Stimulated activated CD4-positive, alpha-beta T cell treated with anti-CD3 and anti-CD28 coated beads, Interleukin-1b, Interleukin-23, amount 100 ng/mL, for 4 hours (primary cell): ENCODE measurements at regions not wholly inside any gene's neighbourhood (a gene's known extent, or its start where the extent isn't known, plus 50 kb on each side); places are given as distances from the start of the nearest gene placed in this dataset.

Experiments used
- DNase-seq, 2 donors: peaks; one replicate each; pipeline ENCODE4 v3.0.0-alpha.2; 2020; ENCODE audit warnings: low read depth in 2 of 2

DNA sequence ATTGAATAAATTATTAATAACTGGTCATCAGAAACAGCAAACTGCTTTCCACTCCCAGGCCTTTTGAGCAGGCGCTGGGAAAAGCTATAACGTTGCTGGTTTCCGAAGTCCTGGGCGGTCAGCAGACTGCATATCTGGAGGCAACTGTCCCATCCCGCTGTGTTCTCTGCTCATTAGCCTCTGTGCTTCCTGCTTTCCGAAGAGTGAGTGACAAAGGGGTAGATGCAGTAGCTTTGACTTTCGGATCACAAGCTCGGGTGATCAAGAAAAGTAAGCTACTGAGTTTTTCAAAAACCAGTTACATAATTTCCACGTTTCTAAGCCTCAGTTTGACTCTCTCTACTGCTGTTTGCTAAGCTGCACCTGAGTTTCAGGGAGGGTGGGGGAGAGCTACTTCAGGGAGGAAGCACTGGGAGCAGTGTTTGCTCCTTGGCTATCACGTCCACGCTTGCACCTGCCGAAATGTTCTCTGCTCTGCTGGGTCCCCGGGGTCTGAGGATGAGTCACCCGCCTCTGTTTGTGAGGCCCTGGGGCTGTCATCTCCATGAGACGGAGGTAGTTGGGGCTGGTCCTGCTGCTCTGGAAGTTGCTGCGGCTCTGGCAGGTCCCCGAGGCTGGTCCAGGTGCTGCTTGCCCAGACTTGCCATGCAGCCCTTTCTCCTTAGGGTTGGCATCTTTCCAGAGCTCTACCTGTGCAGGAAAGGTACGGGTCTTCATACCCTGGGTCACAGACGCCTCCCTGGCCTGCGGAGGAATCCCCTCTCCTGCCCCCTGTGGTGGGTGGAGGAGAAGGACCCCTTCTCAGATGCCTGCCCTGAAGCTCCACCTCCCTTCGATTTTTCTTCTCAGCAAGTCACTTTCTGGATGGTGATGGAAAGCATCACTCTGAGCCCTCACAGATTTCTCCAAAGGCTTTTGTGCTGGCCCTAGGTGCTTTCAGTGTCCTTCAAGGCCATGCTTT is 220.0 kb downstream of the QKI start:
- DNase-seq = no peak

DNA sequence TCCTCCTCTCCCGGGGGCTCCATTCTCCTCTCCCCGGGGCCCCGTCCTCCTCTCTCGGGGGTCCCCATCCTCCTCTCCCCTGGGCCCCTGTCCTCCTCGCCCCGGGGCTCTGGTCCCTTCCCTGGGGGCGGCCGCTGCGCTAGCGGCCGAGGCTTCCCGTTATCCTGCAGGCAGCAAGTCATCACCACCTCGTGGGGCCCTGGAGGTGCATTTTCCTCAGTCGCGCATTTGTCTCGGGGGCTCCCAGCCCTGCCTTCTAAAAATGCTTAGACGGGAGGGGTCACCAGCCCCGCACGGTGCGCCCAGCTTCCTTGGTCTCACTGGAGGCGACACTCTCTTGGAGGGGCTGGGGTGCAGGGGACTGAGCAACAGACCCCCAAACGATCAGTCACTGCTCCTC is 216.5 kb downstream of the QKI start:
- no peak for DNase-seq

DNA sequence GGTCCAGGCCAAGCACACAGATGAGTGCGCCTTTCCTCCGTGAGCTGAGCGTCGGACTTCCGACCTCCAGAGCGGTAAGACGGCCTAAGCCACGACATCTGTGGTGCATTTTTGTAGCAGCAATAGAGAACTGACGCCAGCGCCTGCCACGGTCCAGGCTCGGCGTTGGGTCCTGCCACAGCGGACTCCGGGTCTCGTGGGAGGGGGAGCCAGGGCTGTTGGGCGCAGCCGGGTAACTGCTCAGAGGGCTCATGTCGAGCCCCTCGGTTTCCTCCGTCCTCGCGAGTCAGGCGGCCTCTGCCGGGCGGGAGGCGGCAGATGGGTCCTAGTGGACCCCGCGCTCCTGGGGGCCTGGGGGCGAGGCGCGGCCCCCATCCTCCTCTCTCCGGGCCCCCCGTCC is 216.1 kb downstream of the QKI start:
- no peak for DNase-seq

DNA sequence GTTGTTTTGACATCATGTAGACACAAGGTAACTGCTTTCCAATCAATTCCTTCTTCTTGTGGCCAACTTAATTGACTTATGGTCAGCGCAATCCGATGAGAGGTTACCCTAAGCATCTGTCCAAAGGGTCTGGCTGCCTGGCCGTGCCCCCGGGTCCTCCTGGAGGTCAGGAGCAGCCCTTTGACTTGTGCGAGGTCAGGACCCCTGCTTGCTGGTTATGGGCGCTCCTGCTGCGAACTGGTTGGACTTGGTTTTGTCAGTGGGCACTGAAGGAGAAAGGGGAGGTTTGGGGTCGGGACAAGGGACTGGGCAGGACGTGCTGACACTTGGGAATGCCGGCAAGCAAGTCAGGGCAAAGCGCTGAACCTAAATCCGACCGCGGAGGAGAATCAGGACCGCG is 215.6 kb downstream of the QKI start:
- DNase-seq = no peak
